MCF 10A (cell line): ENCODE measurements at regions not wholly inside any gene's neighbourhood (a gene's known extent, or its start where the extent isn't known, plus 50 kb on each side); places are given as distances from the start of the nearest gene placed in this dataset.
A peak's percentile ranks its signal among the peaks of the same experiment; 100 is the strongest.
"Not testable (repeated sequence)": the region's sequence is repeated elsewhere in the genome, so short reads cannot be mapped to it uniquely, and the experiment has no call there.

ENCODE experiments used
- BruUV-seq: library from RNA; stranded (reverse); fragments of 400-500 nt; replicated peaks from 2 replicates; lab custom pipeline; 2021; lab: Mats Ljungman, UMichigan
- CTCF ChIA-PET: fragments of 300-600 bp; sonication (Branson Sonifier 250); formaldehyde crosslinking; extraction: SDS; loops from one replicate; lab custom pipeline; 2021; ENCODE audit warnings: antibody characterized with exemption, inconsistent platforms; lab: Yijun Ruan, JAX
- POLR2A ChIA-PET: fragments of 300-600, 350-650 bp; sonication (Branson Sonifier 250); formaldehyde crosslinking; extraction: SDS; loops from one replicate; lab custom pipeline; 2020; ENCODE audit warnings: antibody characterized with exemption, inconsistent platforms; lab: Yijun Ruan, JAX
- DNase-seq: peaks from one replicate; pipeline ENCODE4 v3.0.0-alpha.2; 2018; ENCODE audit not compliant: unreplicated experiment
- H3K27ac Mint-ChIP-seq: one replicate; pipeline ENCODE4 v1.8.0; 2022; ENCODE audit warnings: mild to moderate bottlenecking, low read depth, mixed read lengths; ENCODE audit not compliant: unreplicated experiment
- H3K27me3 Mint-ChIP-seq: one replicate; pipeline ENCODE4 v1.8.0; 2022; ENCODE audit warnings: mixed read lengths; ENCODE audit not compliant: insufficient read depth, unreplicated experiment
- H3K36me3 Mint-ChIP-seq: one replicate; pipeline ENCODE4 v1.8.0; 2022; ENCODE audit warnings: mild to moderate bottlenecking, moderate library complexity, mixed read lengths; ENCODE audit not compliant: insufficient read depth, unreplicated experiment
- H3K4me1 Mint-ChIP-seq: one replicate; pipeline ENCODE4 v1.8.0; 2022; ENCODE audit warnings: mixed read lengths; ENCODE audit not compliant: insufficient read depth, unreplicated experiment
- H3K4me3 Mint-ChIP-seq: one replicate; pipeline ENCODE4 v1.8.0; 2022; ENCODE audit warnings: mild to moderate bottlenecking, moderate library complexity, mixed read lengths; ENCODE audit not compliant: unreplicated experiment
- H3K9me3 Mint-ChIP-seq: one replicate; pipeline ENCODE4 v1.8.0; 2022; ENCODE audit warnings: mixed read lengths; ENCODE audit not compliant: unreplicated experiment
- intact Hi-C: fragments of 100-400 bp; cut with micrococcal nuclease; formaldehyde crosslinking; loops from 2 replicates; pipeline ENCODE4 v1.14.1; 2022
- TF ChIP-seq, protein P1 (sequence below): fragments of 200-600 bp; IDR thresholded peaks from one replicate; pipeline ENCODE4 v1.8.0; 2022; ENCODE audit warnings: antibody characterized with exemption, mild to moderate bottlenecking; ENCODE audit not compliant: unreplicated experiment

- TF ChIP-seq, protein P1, sequence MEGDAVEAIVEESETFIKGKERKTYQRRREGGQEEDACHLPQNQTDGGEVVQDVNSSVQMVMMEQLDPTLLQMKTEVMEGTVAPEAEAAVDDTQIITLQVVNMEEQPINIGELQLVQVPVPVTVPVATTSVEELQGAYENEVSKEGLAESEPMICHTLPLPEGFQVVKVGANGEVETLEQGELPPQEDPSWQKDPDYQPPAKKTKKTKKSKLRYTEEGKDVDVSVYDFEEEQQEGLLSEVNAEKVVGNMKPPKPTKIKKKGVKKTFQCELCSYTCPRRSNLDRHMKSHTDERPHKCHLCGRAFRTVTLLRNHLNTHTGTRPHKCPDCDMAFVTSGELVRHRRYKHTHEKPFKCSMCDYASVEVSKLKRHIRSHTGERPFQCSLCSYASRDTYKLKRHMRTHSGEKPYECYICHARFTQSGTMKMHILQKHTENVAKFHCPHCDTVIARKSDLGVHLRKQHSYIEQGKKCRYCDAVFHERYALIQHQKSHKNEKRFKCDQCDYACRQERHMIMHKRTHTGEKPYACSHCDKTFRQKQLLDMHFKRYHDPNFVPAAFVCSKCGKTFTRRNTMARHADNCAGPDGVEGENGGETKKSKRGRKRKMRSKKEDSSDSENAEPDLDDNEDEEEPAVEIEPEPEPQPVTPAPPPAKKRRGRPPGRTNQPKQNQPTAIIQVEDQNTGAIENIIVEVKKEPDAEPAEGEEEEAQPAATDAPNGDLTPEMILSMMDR = no peak
- Mint-ChIP-seq H3K27me3 (no peaks in the 10 kb centered on the region), H3K27ac (no peak overlapping the region), H3K9me3 (no peaks in the 10 kb centered on the region), H3K36me3 (no peaks in the 10 kb centered on the region), H3K4me3 (no peak overlapping the region), H3K4me1 (peaks cover 8% of the 10 kb centered on the region)
- DNase-seq = no peak
- POLR2A ChIA-PET = interaction anchor here (0.5 to 4.5 kb wide), 19 partner anchors 8 to 945 kb away, joined by 3 to 28 read pairs (median 3); partner anchors contain the start of gene NXT1
- CTCF ChIA-PET = interaction anchor here (0.6 to 24.5 kb wide), 111 partner anchors 9 to 1305 kb away, joined by 3 to 549 read pairs (median 4); partner anchors contain the start of genes CD93, GZF1, NAPB and NXT1
- intact Hi-C loops = no loop called here
- no TSS peak for BruUV-seq
These were observed 107.7 kb upstream of the FOXA2 start for GRCh38 chr20:22692119-22692475.

DNA sequence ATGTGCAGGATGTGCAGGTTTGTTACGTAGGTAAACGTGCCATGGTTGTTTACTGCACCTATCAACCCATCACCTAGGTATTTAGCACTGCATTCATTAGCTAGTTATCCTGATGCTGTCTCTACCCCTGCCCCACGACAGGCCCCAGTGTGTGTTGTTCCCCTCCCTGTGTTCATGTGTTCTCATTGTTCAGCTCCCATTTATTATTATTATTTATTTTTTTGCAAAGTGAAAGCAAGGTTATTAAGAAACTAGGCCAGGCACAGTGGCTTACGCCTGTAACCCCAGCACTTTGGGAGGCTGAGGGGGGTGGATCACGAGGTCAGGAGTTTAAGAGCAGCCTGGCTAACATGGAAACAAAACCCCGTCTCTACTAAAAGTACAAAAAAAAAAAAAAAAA, 108.2 kb upstream of the FOXA2 start:
- H3K4me3 Mint-ChIP-seq, BruUV-seq, H3K27me3 Mint-ChIP-seq, H3K36me3 Mint-ChIP-seq, H3K27ac Mint-ChIP-seq, intact Hi-C loops, H3K9me3 Mint-ChIP-seq, H3K4me1 Mint-ChIP-seq, DNase-seq: not testable (repeated sequence)
- ChIA-PET POLR2A (interaction anchor here (0.9 to 4.5 kb wide), 9 partner anchors 83 to 727 kb away, joined by 3 to 28 read pairs (median 4); partner anchors contain the start of gene NXT1), CTCF (interaction anchor here (0.6 to 24.5 kb wide), 76 partner anchors 9 to 1299 kb away, joined by 3 to 549 read pairs (median 6); partner anchors contain the start of genes GZF1, NXT1 and THBD)

GRCh38 chr20:22696759-22697158, 112.4 kb upstream of the FOXA2 start:
- Mint-ChIP-seq H3K9me3 (no peaks in the 10 kb centered on the region), H3K4me1 (peaks cover 14% of the 10 kb centered on the region), H3K27ac (no peak overlapping the region), H3K36me3 (no peaks in the 10 kb centered on the region), H3K27me3 (no peaks in the 10 kb centered on the region), H3K4me3 (no peak overlapping the region)
- ChIA-PET POLR2A (interaction anchor here (0.6 to 1.0 kb wide), 3 partner anchors 19 to 497 kb away, joined by 3 to 5 read pairs (median 3); no protein-coding TSS in a partner anchor), CTCF (interaction anchor here (0.5 to 24.5 kb wide), 14 partner anchors 10 to 644 kb away, joined by 3 to 549 read pairs (median 5); no protein-coding TSS in a partner anchor)
- TF ChIP-seq, protein P1 = no peak
- intact Hi-C loops = no loop called here
- no peak for DNase-seq
- BruUV-seq = no TSS peak

- Mint-ChIP-seq H3K27me3 (no peaks in the 10 kb centered on the region), H3K4me3 (no peak overlapping the region), H3K9me3 (peaks cover 15% of the 10 kb centered on the region), H3K36me3 (no peaks in the 10 kb centered on the region), H3K4me1 (peaks cover 20% of the 10 kb centered on the region), H3K27ac (no peak overlapping the region)
- POLR2A ChIA-PET = interaction anchor here (0.6 to 0.9 kb wide), 3 partner anchors 77 to 334 kb away, joined by 3 to 4 read pairs (median 3); no protein-coding TSS in a partner anchor
- intact Hi-C loops = no loop called here
- no TSS peak for BruUV-seq
- TF ChIP-seq, protein P1 = no peak
- DNase-seq = peak; percentile 29
- CTCF ChIA-PET = interaction anchor here (0.8 to 24.5 kb wide), 6 partner anchors 358 to 922 kb away, joined by 3 to 549 read pairs (median 101); no protein-coding TSS in a partner anchor
These were observed 114.0 kb upstream of the FOXA2 start for GRCh38 chr20:22698259-22698842.
